ENCODE measurements at regions not wholly inside any gene's neighbourhood (a gene's known extent, or its start where the extent isn't known, plus 50 kb on each side); places are given as distances from the start of the nearest gene placed in this dataset.

- TF ChIP-seq CTCF (IDR thresholded peaks at IDR 0.05 in 4 of 5, conservative IDR thresholded peaks at IDR 0.05 in 1 of 5) (no peak), POLR2A (IDR thresholded peaks at IDR 0.05) (no peak)
- no peak overlapping the region for H3K27ac ChIP-seq
- ATAC-seq (no peak), DNase-seq (no peak)
- no peaks in the 10 kb centered on the region for H3K9me3 ChIP-seq
- H3K4me3 ChIP-seq: no peak overlapping the region
- in situ Hi-C loops (cut with MboI; ENCODE audit: low sequenced_read_pairs in 4 of 4): no loop called here
- no peaks in the 10 kb centered on the region for H3K36me3 ChIP-seq
- no peaks in the 10 kb centered on the region for H3K27me3 ChIP-seq
- intact Hi-C loops (cut with DNase I; ENCODE audit: low total_unique reads): no loop called here
- no peaks in the 10 kb centered on the region for H3K4me1 ChIP-seq
These were observed 406.6 kb upstream of the AMELY start for GRCh38 chrY:7318122-7318521.

GRCh38 chrY:7317571-7317970 lies 406.0 kb upstream of the AMELY start:
- no peak for ATAC-seq
- H3K9me3 ChIP-seq: no peaks in the 10 kb centered on the region
- DNase-seq: no peak
- H3K36me3 ChIP-seq: no peaks in the 10 kb centered on the region
- H3K27ac ChIP-seq: no peak overlapping the region
- in situ Hi-C loops (cut with MboI; ENCODE audit: low sequenced_read_pairs in 4 of 4): no loop called here
- intact Hi-C loops (cut with DNase I; ENCODE audit: low total_unique reads): no loop called here
- no peaks in the 10 kb centered on the region for H3K4me1 ChIP-seq
- H3K27me3 ChIP-seq: no peaks in the 10 kb centered on the region
- no peak overlapping the region for H3K4me3 ChIP-seq
- TF ChIP-seq CTCF (IDR thresholded peaks at IDR 0.05 in 4 of 5, conservative IDR thresholded peaks at IDR 0.05 in 1 of 5) (no peak), POLR2A (IDR thresholded peaks at IDR 0.05) (no peak)

GRCh38 chrY:7310482-7311269 lies 399.1 kb upstream of the AMELY start:
- H3K9me3 ChIP-seq: no peaks in the 10 kb centered on the region
- TF ChIP-seq CTCF (IDR thresholded peaks at IDR 0.05 in 4 of 5, conservative IDR thresholded peaks at IDR 0.05 in 1 of 5) (no peak), POLR2A (IDR thresholded peaks at IDR 0.05) (no peak)
- no peak overlapping the region for H3K27ac ChIP-seq
- no peak overlapping the region for H3K4me3 ChIP-seq
- ATAC-seq: no peak
- H3K27me3 ChIP-seq: no peaks in the 10 kb centered on the region
- intact Hi-C loops (cut with DNase I; ENCODE audit: low total_unique reads) (no loop called here), in situ Hi-C loops (cut with MboI; ENCODE audit: low sequenced_read_pairs in 4 of 4) (no loop called here)
- DNase-seq: peak in 1 of 2 donors; percentile 18
- no peaks in the 10 kb centered on the region for H3K36me3 ChIP-seq
- H3K4me1 ChIP-seq: no peaks in the 10 kb centered on the region

GRCh38 chrY:7308816-7309215 lies 397.3 kb upstream of the AMELY start:
- in situ Hi-C loops (cut with MboI; ENCODE audit: low sequenced_read_pairs in 4 of 4): no loop called here
- intact Hi-C loops (cut with DNase I; ENCODE audit: low total_unique reads): no loop called here
- ATAC-seq: no peak
- no peaks in the 10 kb centered on the region for H3K9me3 ChIP-seq
- no peaks in the 10 kb centered on the region for H3K27me3 ChIP-seq
- H3K27ac ChIP-seq: no peak overlapping the region
- H3K4me1 ChIP-seq: no peaks in the 10 kb centered on the region
- no peak for DNase-seq
- no peak overlapping the region for H3K4me3 ChIP-seq
- H3K36me3 ChIP-seq: no peaks in the 10 kb centered on the region
- TF ChIP-seq POLR2A (IDR thresholded peaks at IDR 0.05) (no peak), CTCF (IDR thresholded peaks at IDR 0.05 in 4 of 5, conservative IDR thresholded peaks at IDR 0.05 in 1 of 5) (no peak)

GRCh38 chrY:7302306-7302705 lies 390.8 kb upstream of the AMELY start:
- in situ Hi-C loops (cut with MboI; ENCODE audit: low sequenced_read_pairs in 4 of 4): no loop called here
- no peak for DNase-seq
- H3K9me3 ChIP-seq: no peaks in the 10 kb centered on the region
- no peaks in the 10 kb centered on the region for H3K36me3 ChIP-seq
- H3K4me1 ChIP-seq: no peaks in the 10 kb centered on the region
- ATAC-seq: no peak
- no peak for TF ChIP-seq POLR2A (IDR thresholded peaks at IDR 0.05)
- no peak for TF ChIP-seq CTCF (IDR thresholded peaks at IDR 0.05 in 4 of 5, conservative IDR thresholded peaks at IDR 0.05 in 1 of 5)
- H3K27ac ChIP-seq: no peak overlapping the region
- H3K27me3 ChIP-seq: no peaks in the 10 kb centered on the region
- intact Hi-C loops (cut with DNase I; ENCODE audit: low total_unique reads): no loop called here
- H3K4me3 ChIP-seq: no peak overlapping the region
